NCI-H1694 (cell line): ENCODE measurements at regions not wholly inside any gene's neighbourhood (a gene's known extent, or its start where the extent isn't known, plus 50 kb on each side); places are given as distances from the start of the nearest gene placed in this dataset.

ENCODE experiments used
- DNase-seq: peaks from one replicate; lab custom pipeline; 2025; lab: John Stamatoyannopoulos, UW

GRCh38 chr22:44442186-44442815, 55.7 kb downstream of the RTL6 start:
- DNase-seq = no peak

GRCh38 chr22:44441401-44442185, 56.4 kb downstream of the RTL6 start:
- no peak for DNase-seq

- DNase-seq = no peak
These were observed 57.5 kb downstream of the RTL6 start for GRCh38 chr22:44440224-44441160.

GRCh38 chr22:44439356-44440223, 58.4 kb downstream of the RTL6 start:
- DNase-seq = no peak

- DNase-seq = no peak
These were observed 59.4 kb downstream of the RTL6 start for GRCh38 chr22:44438481-44439131.

GRCh38 chr22:44438056-44438455, 60.0 kb downstream of the RTL6 start:
- DNase-seq = no peak

- no peak for DNase-seq
These were observed 60.6 kb downstream of the RTL6 start for GRCh38 chr22:44437216-44438055.

- no peak for DNase-seq
These were observed 61.3 kb downstream of the RTL6 start for GRCh38 chr22:44436736-44437135.

- no peak for DNase-seq
These were observed 66.8 kb downstream of the RTL6 start for GRCh38 chr22:44431256-44431655.

- no peak for DNase-seq
These were observed 67.3 kb downstream of the RTL6 start for GRCh38 chr22:44430716-44431115.

- DNase-seq = no peak
These were observed 68.0 kb downstream of the RTL6 start for GRCh38 chr22:44429941-44430587.

GRCh38 chr22:44428941-44429830, 68.8 kb downstream of the RTL6 start:
- no peak for DNase-seq

GRCh38 chr22:44427611-44428470, 70.2 kb downstream of the RTL6 start:
- DNase-seq = no peak

- DNase-seq = no peak
These were observed 71.1 kb downstream of the RTL6 start for GRCh38 chr22:44426981-44427380.

- no peak for DNase-seq
These were observed 72.4 kb downstream of the RTL6 start for GRCh38 chr22:44425694-44426045.

- DNase-seq = no peak
These were observed 73.0 kb downstream of the RTL6 start for GRCh38 chr22:44424867-44425693.

GRCh38 chr22:44424359-44424682, 73.7 kb downstream of the RTL6 start:
- no peak for DNase-seq
